C4-2B (cell line): ENCODE measurements at regions not wholly inside any gene's neighbourhood (a gene's known extent, or its start where the extent isn't known, plus 50 kb on each side); places are given as distances from the start of the nearest gene placed in this dataset.

Experiments used
- ZFX ChIP-seq: fragments of 450-650 bp; IDR thresholded peaks from 2 replicates; pipeline ENCODE4 v1.6.1; 2017
- TF ChIP-seq, protein P1 (sequence below): fragments of 450-650 bp; conservative IDR thresholded peaks from 2 replicates; pipeline ENCODE4 v1.5.1; 2017; ENCODE audit warnings: mild to moderate bottlenecking

DNA sequence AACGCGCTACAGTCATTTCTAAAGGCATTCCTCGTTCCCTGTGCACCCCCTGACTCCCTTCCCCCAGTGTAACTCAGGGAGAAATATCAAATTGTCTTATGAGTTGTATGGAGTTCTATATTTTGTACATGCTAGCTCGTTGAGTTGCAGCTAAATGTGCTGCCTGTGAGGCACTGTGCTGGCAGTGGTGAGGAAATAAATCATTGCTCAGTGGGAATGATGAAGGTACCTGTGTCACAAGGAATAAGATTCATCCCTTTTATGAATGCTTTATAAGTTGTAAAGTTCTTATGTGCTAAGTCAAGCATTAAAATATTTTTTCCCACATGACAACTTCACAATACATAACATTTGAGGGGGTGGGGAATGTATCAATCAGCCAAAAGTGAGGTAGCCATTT lies 939.6 kb upstream of the CRIM1 start:
- TF ChIP-seq, protein P1, sequence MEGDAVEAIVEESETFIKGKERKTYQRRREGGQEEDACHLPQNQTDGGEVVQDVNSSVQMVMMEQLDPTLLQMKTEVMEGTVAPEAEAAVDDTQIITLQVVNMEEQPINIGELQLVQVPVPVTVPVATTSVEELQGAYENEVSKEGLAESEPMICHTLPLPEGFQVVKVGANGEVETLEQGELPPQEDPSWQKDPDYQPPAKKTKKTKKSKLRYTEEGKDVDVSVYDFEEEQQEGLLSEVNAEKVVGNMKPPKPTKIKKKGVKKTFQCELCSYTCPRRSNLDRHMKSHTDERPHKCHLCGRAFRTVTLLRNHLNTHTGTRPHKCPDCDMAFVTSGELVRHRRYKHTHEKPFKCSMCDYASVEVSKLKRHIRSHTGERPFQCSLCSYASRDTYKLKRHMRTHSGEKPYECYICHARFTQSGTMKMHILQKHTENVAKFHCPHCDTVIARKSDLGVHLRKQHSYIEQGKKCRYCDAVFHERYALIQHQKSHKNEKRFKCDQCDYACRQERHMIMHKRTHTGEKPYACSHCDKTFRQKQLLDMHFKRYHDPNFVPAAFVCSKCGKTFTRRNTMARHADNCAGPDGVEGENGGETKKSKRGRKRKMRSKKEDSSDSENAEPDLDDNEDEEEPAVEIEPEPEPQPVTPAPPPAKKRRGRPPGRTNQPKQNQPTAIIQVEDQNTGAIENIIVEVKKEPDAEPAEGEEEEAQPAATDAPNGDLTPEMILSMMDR: no peak
- TF ChIP-seq ZFX: no peak
